Activated naive CD4-positive, alpha-beta T cell treated with anti-CD3 and anti-CD28 coated beads, Interleukin-2, amount 10 ng/mL, durations not matched to agents 7 days and 5 days (primary cell): ENCODE measurements at regions not wholly inside any gene's neighbourhood (a gene's known extent, or its start where the extent isn't known, plus 50 kb on each side); places are given as distances from the start of the nearest gene placed in this dataset.
"Not testable (repeated sequence)": the region's sequence is repeated elsewhere in the genome, so short reads cannot be mapped to it uniquely, and the experiment has no call there.

Experiments
- CTCF ChIA-PET: fragments of 350-600 bp; sonication (Branson Sonifier 250); formaldehyde crosslinking; loops from one replicate; lab custom pipeline; 2021; ENCODE audit warnings: antibody characterized with exemption; lab: Charles Lee
- DNase-seq: peaks from one replicate; pipeline ENCODE4 v3.0.0-alpha.2; 2020
- H3K27ac Mint-ChIP-seq: one replicate; pipeline ENCODE4 v1.8.0; 2021; ENCODE audit warnings: mild to moderate bottlenecking, moderate library complexity, mixed read lengths
- H3K27me3 Mint-ChIP-seq: one replicate; pipeline ENCODE4 v1.8.0; 2021; ENCODE audit warnings: mild to moderate bottlenecking, mixed read lengths
- H3K36me3 Mint-ChIP-seq: one replicate; pipeline ENCODE4 v1.8.0; 2021; ENCODE audit warnings: mixed read lengths
- H3K4me1 Mint-ChIP-seq: one replicate; pipeline ENCODE4 v1.8.0; 2021; ENCODE audit warnings: mixed read lengths
- H3K4me3 Mint-ChIP-seq: one replicate; pipeline ENCODE4 v1.8.0; 2021; ENCODE audit warnings: mild to moderate bottlenecking, moderate library complexity, mixed read lengths
- H3K9me3 Mint-ChIP-seq: one replicate; pipeline ENCODE4 v1.8.0; 2021; ENCODE audit warnings: mixed read lengths

DNA sequence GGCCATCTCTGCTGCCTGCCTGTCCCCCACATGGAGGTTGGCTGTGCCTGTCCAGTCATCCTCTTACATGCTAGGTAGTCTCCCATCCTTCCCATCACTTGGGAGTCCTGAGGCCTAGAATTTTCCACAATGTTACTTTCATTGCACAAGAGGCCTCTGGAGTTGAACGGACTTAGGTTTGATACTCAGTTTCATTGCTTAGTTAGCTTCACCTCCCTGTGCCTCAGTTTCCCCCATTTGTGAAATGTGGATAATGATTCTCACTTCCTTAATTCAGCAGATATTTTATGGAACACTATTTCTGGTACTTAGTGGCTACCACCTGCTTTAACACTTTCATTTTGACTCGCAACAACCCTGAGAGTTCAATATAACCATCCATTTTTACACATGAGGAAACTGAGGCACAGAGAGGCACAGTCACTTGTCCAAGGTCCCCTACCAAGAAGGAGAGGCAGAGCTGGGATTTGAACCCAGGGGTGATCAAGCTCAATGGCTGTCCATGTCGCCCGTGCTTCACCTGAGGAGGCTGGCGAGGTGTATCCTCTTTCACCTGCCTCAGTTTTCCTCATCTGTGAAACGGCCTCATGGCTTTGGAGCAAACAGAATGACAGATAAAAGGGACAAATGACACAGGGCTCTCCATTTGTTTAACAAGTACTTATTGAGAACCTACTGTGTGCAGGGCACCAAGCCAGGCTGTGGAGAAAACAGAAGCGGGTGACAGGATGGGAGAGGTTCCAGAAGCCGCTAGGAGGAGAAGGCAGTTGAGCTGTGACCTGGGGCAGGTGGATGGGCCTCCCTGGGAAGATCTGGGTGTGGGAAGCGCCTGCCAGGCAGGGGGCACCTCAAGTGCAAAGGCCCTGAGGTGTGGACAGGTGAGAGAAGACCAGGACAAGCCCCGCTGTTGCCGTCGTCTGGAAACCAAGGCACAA is 154.3 kb upstream of the PTPN1 start:
- Mint-ChIP-seq H3K4me3 (no peak overlapping the region), H3K27me3 (peaks cover 42% of the 10 kb centered on the region), H3K9me3 (no peaks in the 10 kb centered on the region), H3K36me3 (no peaks in the 10 kb centered on the region), H3K27ac (peak overlapping the region; percentile 56), H3K4me1 (peaks cover 15% of the 10 kb centered on the region)
- CTCF ChIA-PET = no interaction called here
- no peak for DNase-seq

DNA sequence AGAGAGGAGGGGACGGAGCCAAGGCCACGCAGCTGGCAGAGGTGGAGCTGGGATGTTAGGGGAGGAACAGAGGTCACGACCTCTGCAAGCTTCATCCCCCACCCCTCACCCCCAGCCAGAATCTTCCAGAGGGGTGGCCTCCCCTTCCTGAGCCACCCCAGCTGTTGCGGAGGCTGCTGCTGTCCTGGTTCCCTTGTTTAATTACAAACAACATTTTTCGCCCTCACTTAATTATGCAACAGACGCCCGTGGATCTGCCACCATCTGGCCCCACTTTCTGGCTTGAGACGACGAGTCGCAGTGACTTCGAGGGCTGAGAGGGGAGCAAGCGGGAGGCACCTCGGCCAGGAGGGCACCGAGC is 153.7 kb upstream of the PTPN1 start:
- Mint-ChIP-seq H3K4me1 (peaks cover 13% of the 10 kb centered on the region), H3K9me3 (no peaks in the 10 kb centered on the region), H3K4me3 (no peak overlapping the region), H3K27ac (no peak overlapping the region), H3K27me3 (peaks cover 46% of the 10 kb centered on the region), H3K36me3 (no peaks in the 10 kb centered on the region)
- CTCF ChIA-PET = no interaction called here
- no peak for DNase-seq

DNA sequence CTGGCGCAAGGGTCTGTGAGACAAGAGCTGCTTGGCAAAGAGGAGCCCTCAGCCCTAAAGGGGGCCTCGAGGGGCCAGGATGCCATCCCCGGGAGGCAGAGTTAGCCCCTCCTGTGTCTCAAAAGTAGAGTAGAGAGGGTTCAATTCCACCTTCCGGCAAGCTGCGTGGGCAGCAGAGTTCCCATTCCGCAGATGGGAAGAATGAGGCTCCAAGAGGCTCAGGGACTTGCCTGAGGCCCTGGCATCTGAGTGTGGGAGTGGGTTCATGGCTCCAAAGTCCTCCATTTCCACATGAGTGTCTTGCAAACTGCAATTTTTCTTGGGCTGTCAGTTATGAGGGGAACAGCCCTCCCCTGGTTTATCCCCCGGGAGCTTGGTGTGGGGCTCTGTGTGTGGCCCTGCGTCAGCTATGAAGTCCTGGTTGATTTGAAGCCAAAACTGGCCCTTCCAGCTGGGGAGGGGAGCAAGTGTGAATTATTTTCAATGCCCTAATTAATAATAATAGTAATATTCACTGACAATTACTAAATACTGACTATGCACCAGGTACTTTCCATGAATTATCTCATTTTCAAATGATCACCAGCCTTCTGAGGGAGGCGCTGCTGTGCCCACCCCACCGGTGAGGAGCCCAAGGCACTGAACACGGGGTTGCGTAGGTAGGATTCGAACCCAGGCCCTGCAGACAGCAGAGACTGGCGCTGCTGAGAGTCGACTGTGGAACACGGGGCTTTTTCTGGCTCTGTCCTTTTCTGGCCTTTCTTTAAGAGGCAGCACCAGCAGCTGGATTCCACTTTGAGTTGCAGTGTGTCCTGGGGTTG is 153.0 kb upstream of the PTPN1 start:
- DNase-seq = no peak
- Mint-ChIP-seq H3K4me3 (no peak overlapping the region), H3K27me3 (peaks cover 46% of the 10 kb centered on the region), H3K36me3 (no peaks in the 10 kb centered on the region), H3K4me1 (peaks cover 13% of the 10 kb centered on the region), H3K9me3 (no peaks in the 10 kb centered on the region), H3K27ac (no peak overlapping the region)
- CTCF ChIA-PET = no interaction called here

GRCh38 chr20:50357783-50358161 is 152.4 kb upstream of the PTPN1 start:
- Mint-ChIP-seq H3K4me3 (no peak overlapping the region), H3K36me3 (no peaks in the 10 kb centered on the region), H3K4me1 (peaks cover 9% of the 10 kb centered on the region), H3K27me3 (peaks cover 46% of the 10 kb centered on the region), H3K27ac (no peak overlapping the region), H3K9me3 (no peaks in the 10 kb centered on the region)
- CTCF ChIA-PET = no interaction called here
- no peak for DNase-seq

- Mint-ChIP-seq H3K27me3 (peaks cover 48% of the 10 kb centered on the region), H3K4me1 (peaks cover 6% of the 10 kb centered on the region), H3K4me3 (no peak overlapping the region), H3K27ac (no peak overlapping the region), H3K9me3 (no peaks in the 10 kb centered on the region), H3K36me3 (no peaks in the 10 kb centered on the region)
- no peak for DNase-seq
- CTCF ChIA-PET = no interaction called here
Measured at GRCh38 chr20:50358166-50358565, 152.0 kb upstream of the PTPN1 start.

- Mint-ChIP-seq H3K4me3 (no peak overlapping the region), H3K36me3 (no peaks in the 10 kb centered on the region), H3K4me1 (no peaks in the 10 kb centered on the region), H3K9me3 (no peaks in the 10 kb centered on the region), H3K27me3 (peaks cover 51% of the 10 kb centered on the region), H3K27ac (no peak overlapping the region)
- CTCF ChIA-PET = no interaction called here
- DNase-seq = no peak
Measured at GRCh38 chr20:50358971-50359370, 151.2 kb upstream of the PTPN1 start.

- CTCF ChIA-PET = no interaction called here
- Mint-ChIP-seq H3K27ac (no peak overlapping the region), H3K9me3 (no peaks in the 10 kb centered on the region), H3K4me1 (no peaks in the 10 kb centered on the region), H3K4me3 (no peak overlapping the region), H3K36me3 (no peaks in the 10 kb centered on the region), H3K27me3 (peaks cover 56% of the 10 kb centered on the region)
- DNase-seq = no peak
Measured at GRCh38 chr20:50359607-50360217, 150.5 kb upstream of the PTPN1 start.

GRCh38 chr20:50360218-50360672 is 149.9 kb upstream of the PTPN1 start:
- H3K27ac Mint-ChIP-seq = no peak overlapping the region
- no peak overlapping the region for H3K4me3 Mint-ChIP-seq
- H3K4me1 Mint-ChIP-seq = no peaks in the 10 kb centered on the region
- H3K36me3 Mint-ChIP-seq = no peaks in the 10 kb centered on the region
- peaks cover 60% of the 10 kb centered on the region for H3K27me3 Mint-ChIP-seq
- no peaks in the 10 kb centered on the region for H3K9me3 Mint-ChIP-seq
- DNase-seq = no peak
- CTCF ChIA-PET = no interaction called here

DNA sequence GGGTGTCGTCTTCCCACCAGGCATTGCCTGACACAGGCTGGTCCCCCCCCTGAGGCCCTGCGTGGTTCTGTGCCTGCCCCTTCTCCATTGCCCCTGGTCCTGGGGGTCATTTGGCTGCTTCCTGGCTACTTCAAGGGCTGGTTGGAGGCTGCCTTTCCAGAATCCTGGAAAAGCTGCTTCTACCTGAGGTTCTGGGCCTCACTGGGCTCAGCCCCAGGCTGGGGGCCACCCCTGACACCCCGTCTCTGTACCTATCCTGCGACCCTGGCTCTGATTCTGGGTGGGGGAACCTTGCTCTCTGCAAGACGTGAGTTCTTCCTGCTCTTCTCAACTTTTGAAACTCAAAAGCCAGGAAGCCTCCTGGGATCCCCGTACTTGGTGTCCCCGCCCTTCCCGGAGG is 149.3 kb upstream of the PTPN1 start:
- no peaks in the 10 kb centered on the region for H3K36me3 Mint-ChIP-seq
- H3K27me3 Mint-ChIP-seq = peaks cover 61% of the 10 kb centered on the region
- H3K4me3 Mint-ChIP-seq = no peak overlapping the region
- H3K9me3 Mint-ChIP-seq = no peaks in the 10 kb centered on the region
- H3K27ac Mint-ChIP-seq = no peak overlapping the region
- peaks cover 2% of the 10 kb centered on the region for H3K4me1 Mint-ChIP-seq
- CTCF ChIA-PET = no interaction called here
- no peak for DNase-seq

DNA sequence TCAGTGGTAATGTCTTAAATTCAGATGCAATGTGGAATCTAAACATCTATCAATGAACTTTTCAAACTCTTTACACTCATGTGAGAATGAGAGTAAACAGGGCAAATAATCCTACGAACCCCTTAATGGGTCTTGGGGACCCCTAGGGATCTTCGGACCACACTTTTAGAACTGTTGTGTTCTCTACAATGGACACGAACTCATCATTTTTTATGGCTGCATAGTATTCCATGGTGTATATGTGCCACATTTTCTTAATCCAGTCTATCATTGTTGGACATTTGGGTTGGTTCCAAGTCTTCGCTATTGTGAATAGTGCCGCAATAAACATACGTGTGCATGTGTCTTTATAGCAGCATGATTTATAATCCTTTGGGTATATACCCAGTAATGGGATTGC is 148.0 kb upstream of the PTPN1 start:
- H3K4me3 Mint-ChIP-seq, CTCF ChIA-PET, H3K9me3 Mint-ChIP-seq, H3K27ac Mint-ChIP-seq, DNase-seq, H3K36me3 Mint-ChIP-seq: not testable (repeated sequence)
- H3K27me3 Mint-ChIP-seq = peaks cover 52% of the 10 kb centered on the region
- H3K4me1 Mint-ChIP-seq = peaks cover 15% of the 10 kb centered on the region

DNA sequence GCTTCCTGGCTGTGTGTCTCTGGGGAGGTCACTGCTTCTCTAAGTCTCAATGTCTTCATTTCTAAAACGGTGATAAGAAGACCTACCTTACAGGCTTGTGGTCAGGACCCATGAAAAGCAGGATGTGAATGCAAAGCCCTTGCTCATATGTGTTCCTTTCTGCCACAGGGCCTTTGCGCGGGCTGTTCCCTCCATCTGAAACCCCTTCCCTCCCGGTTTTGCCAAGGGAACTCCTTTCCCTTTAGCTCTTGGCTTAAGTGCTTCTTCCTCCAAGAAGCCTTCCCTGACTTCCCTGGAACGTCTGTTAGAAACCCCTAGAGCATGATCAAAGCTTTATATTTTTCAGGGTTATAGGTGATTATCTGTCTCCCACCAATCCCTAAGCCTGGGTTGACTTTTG is 147.2 kb upstream of the PTPN1 start:
- Mint-ChIP-seq H3K4me3 (no peak overlapping the region), H3K27me3 (peaks cover 52% of the 10 kb centered on the region), H3K4me1 (peaks cover 19% of the 10 kb centered on the region), H3K36me3 (no peaks in the 10 kb centered on the region), H3K27ac (no peak overlapping the region), H3K9me3 (no peaks in the 10 kb centered on the region)
- DNase-seq = no peak
- CTCF ChIA-PET = no interaction called here

DNA sequence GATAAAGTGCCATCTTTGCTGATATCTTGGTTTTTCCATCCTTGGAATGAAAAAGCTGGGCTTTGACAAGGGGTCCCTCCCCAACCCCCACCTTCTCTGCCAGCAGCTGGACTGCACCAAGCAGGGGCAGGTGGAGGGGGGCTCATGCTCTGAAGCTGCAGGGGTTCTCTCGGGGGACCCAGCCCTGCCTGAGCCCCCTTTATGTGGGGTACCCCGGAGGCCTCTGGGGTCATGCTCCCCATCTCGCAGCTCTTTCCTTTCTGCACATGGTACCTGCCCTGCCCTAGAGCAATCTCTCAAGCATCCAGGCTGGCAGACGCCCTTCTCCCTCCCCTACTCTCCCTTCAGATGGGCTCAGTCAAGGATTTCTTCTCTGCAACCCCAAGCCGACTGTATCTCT is 146.7 kb upstream of the PTPN1 start:
- Mint-ChIP-seq H3K4me1 (peaks cover 22% of the 10 kb centered on the region), H3K27me3 (peaks cover 52% of the 10 kb centered on the region), H3K4me3 (no peak overlapping the region), H3K9me3 (no peaks in the 10 kb centered on the region), H3K27ac (no peak overlapping the region), H3K36me3 (no peaks in the 10 kb centered on the region)
- CTCF ChIA-PET = no interaction called here
- DNase-seq = no peak

DNA sequence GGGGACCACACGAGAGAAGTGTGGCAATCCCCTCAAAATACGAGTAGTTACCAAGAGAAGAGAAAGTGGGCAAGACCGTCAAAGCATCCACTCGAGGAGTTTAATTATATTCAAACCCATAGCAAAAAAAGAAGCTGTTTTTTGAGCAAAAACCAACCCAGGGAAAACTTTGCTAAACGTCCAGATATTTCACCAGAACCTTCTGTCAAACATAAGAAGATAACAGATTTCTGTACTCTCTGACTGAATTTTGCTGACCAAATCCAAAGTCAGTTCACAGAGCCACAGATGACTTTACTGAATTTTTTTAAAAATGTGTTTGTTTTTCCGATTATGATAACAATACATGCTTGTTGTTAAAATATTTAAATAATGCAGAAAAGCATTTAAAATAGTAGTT is 145.6 kb upstream of the PTPN1 start:
- peaks cover 55% of the 10 kb centered on the region for H3K27me3 Mint-ChIP-seq
- H3K4me3 Mint-ChIP-seq = no peak overlapping the region
- peaks cover 22% of the 10 kb centered on the region for H3K4me1 Mint-ChIP-seq
- CTCF ChIA-PET = no interaction called here
- no peak overlapping the region for H3K27ac Mint-ChIP-seq
- DNase-seq = no peak
- no peaks in the 10 kb centered on the region for H3K36me3 Mint-ChIP-seq
- H3K9me3 Mint-ChIP-seq = no peaks in the 10 kb centered on the region

GRCh38 chr20:50366270-50367103 is 143.7 kb upstream of the PTPN1 start:
- no peak overlapping the region for H3K27ac Mint-ChIP-seq
- H3K36me3 Mint-ChIP-seq = no peaks in the 10 kb centered on the region
- CTCF ChIA-PET = no interaction called here
- H3K4me1 Mint-ChIP-seq = peaks cover 22% of the 10 kb centered on the region
- DNase-seq = peak; percentile 81
- H3K27me3 Mint-ChIP-seq = peaks cover 45% of the 10 kb centered on the region
- no peak overlapping the region for H3K4me3 Mint-ChIP-seq
- H3K9me3 Mint-ChIP-seq = no peaks in the 10 kb centered on the region
